DOHH2 (cell line): ENCODE measurements at regions not wholly inside any gene's neighbourhood (a gene's known extent, or its start where the extent isn't known, plus 50 kb on each side); places are given as distances from the start of the nearest gene placed in this dataset.

ENCODE experiments used
- H3F3A ChIP-seq: fragments of 200-600 bp; sonication (generic), shearing (Covaris generic); 2 replicates; pipeline ENCODE4 v1.6.0; 2016; ENCODE audit warnings: antibody characterized with exemption, mild to moderate bottlenecking; ENCODE audit not compliant: control insufficient read depth, insufficient read depth
- H3K27ac ChIP-seq: fragments of 200-600 bp; sonication (generic); 2 replicates; pipeline ENCODE4 v1.5.1; 2014; ENCODE audit warnings: low read depth, mild to moderate bottlenecking, low read length, moderate library complexity
- H3K27me3 ChIP-seq: fragments of 200-600 bp; sonication (generic); 2 replicates; pipeline ENCODE4 v1.6.1; 2014; ENCODE audit warnings: mild to moderate bottlenecking, low read length, mixed read lengths; ENCODE audit not compliant: control insufficient read depth
- H3K36me3 ChIP-seq: fragments of 200-600 bp; sonication (generic); 2 replicates; pipeline ENCODE4 v1.6.1; 2014; ENCODE audit warnings: mild to moderate bottlenecking, low read length, moderate library complexity, mixed read lengths; ENCODE audit not compliant: control insufficient read depth
- H3K4me1 ChIP-seq: fragments of 200-600 bp; sonication (generic); 2 replicates; pipeline ENCODE4 v1.6.1; 2014; ENCODE audit warnings: mild to moderate bottlenecking, low read length, mixed read lengths; ENCODE audit not compliant: control insufficient read depth
- H3K4me2 ChIP-seq: fragments of 200-600 bp; sonication (generic); 2 replicates; pipeline ENCODE4 v1.6.0; 2014; ENCODE audit warnings: mild to moderate bottlenecking, low read length, moderate library complexity
- H3K4me3 ChIP-seq: fragments of 200-600 bp; sonication (generic); 2 replicates; pipeline ENCODE4 v1.5.1; 2014; ENCODE audit warnings: mild to moderate bottlenecking, low read length, mixed read lengths
- H3K79me2 ChIP-seq: fragments of 200-600 bp; sonication (generic); 2 replicates; pipeline ENCODE4 v1.6.1; 2014; ENCODE audit warnings: mild to moderate bottlenecking, low read length, mixed read lengths; ENCODE audit not compliant: control insufficient read depth
- H3K9me2 ChIP-seq: fragments of 200-600 bp; sonication (generic); replicated peaks from 2 replicates; pipeline ENCODE4 v1.6.1; 2014; ENCODE audit warnings: mild to moderate bottlenecking, low read length, mixed read lengths; ENCODE audit not compliant: control insufficient read depth
- H3K9me3 ChIP-seq: fragments of 200-600 bp; sonication (generic); 2 replicates; pipeline ENCODE4 v1.6.1; 2014; ENCODE audit warnings: antibody characterized with exemption, low read length, mixed read lengths; ENCODE audit not compliant: control insufficient read depth, insufficient read depth
- H4K20me1 ChIP-seq: fragments of 200-600 bp; sonication (generic); 2 replicates; pipeline ENCODE4 v1.6.0; 2014; ENCODE audit warnings: low read depth, mild to moderate bottlenecking, antibody characterized with exemption, low read length, moderate library complexity; ENCODE audit not compliant: control insufficient read depth, insufficient read depth
- CTCF ChIP-seq: fragments of 200-600 bp; sonication (generic); IDR thresholded peaks from one replicate; pipeline ENCODE4 v1.5.1; 2014; ENCODE audit warnings: antibody characterized with exemption, mild to moderate bottlenecking, low read depth, low read length; ENCODE audit not compliant: poor library complexity, severe bottlenecking
- EZH2phosphoT487 ChIP-seq: fragments of 200-600 bp; sonication (generic); IDR thresholded peaks from 2 replicates; pipeline ENCODE4 v1.6.1; 2017; ENCODE audit warnings: borderline replicate concordance, mild to moderate bottlenecking, antibody characterized with exemption, low read length, moderate library complexity, mixed read lengths

- TF ChIP-seq CTCF (no peak), EZH2phosphoT487 (no peak)
- H3K4me1 ChIP-seq: peaks cover 23% of the 10 kb centered on the region
- H3K4me2 ChIP-seq: no peak overlapping the region
- H4K20me1 ChIP-seq: no peaks in the 10 kb centered on the region
- H3K36me3 ChIP-seq: no peaks in the 10 kb centered on the region
- H3K27ac ChIP-seq: no peak overlapping the region
- H3K79me2 ChIP-seq: no peaks in the 10 kb centered on the region
- no peak overlapping the region for H3K4me3 ChIP-seq
- H3K27me3 ChIP-seq: peaks cover 8% of the 10 kb centered on the region; the same call in 1 of the 2 replicates
- no peaks in the 10 kb centered on the region for H3F3A ChIP-seq
- no peaks in the 10 kb centered on the region for H3K9me2 ChIP-seq
- H3K9me3 ChIP-seq: no peaks in the 10 kb centered on the region
Observed at GRCh38 chr17:73746314-73747073, 102.2 kb upstream of the SDK2 start.

GRCh38 chr17:73747221-73748002 lies 103.2 kb upstream of the SDK2 start:
- Histone ChIP-seq H3K9me2 (no peaks in the 10 kb centered on the region), H3K27ac (no peak overlapping the region), H3K36me3 (no peaks in the 10 kb centered on the region), H3K79me2 (no peaks in the 10 kb centered on the region), H3K4me2 (no peak overlapping the region), H3F3A (no peaks in the 10 kb centered on the region), H3K27me3 (peaks cover 9% of the 10 kb centered on the region; the same call in 1 of the 2 replicates), H3K4me3 (no peak overlapping the region), H3K9me3 (no peaks in the 10 kb centered on the region), H3K4me1 (peaks cover 23% of the 10 kb centered on the region), H4K20me1 (no peaks in the 10 kb centered on the region)
- TF ChIP-seq CTCF: no peak
- no peak for TF ChIP-seq EZH2phosphoT487

GRCh38 chr17:73748508-73748907 lies 104.3 kb upstream of the SDK2 start:
- peaks cover 18% of the 10 kb centered on the region for H3K4me1 ChIP-seq
- no peaks in the 10 kb centered on the region for H4K20me1 ChIP-seq
- H3K9me2 ChIP-seq: no peaks in the 10 kb centered on the region
- H3K27me3 ChIP-seq: peaks cover 9% of the 10 kb centered on the region; the same call in 1 of the 2 replicates
- no peaks in the 10 kb centered on the region for H3F3A ChIP-seq
- H3K9me3 ChIP-seq: no peaks in the 10 kb centered on the region
- H3K36me3 ChIP-seq: no peaks in the 10 kb centered on the region
- no peak overlapping the region for H3K4me2 ChIP-seq
- no peak overlapping the region for H3K27ac ChIP-seq
- TF ChIP-seq EZH2phosphoT487 (no peak), CTCF (no peak)
- H3K4me3 ChIP-seq: no peak overlapping the region
- H3K79me2 ChIP-seq: no peaks in the 10 kb centered on the region
